ENCODE measurements at regions not wholly inside any gene's neighbourhood (a gene's known extent, or its start where the extent isn't known, plus 50 kb on each side); places are given as distances from the start of the nearest gene placed in this dataset.

GRCh38 chr2:15814946-15815345, 125.4 kb upstream of the MYCN start:
- no peak for TF ChIP-seq TAF1 (IDR thresholded peaks at IDR 0.05; ENCODE audit: low read depth, low read length)
- no peak for TF ChIP-seq POLR2A (IDR thresholded peaks at IDR 0.05; ENCODE audit: low read depth, low read length)
- TF ChIP-seq POLR2AphosphoS5 (IDR thresholded peaks at IDR 0.05; ENCODE audit: low read depth, low read length) = no peak
